ENCODE measurements at regions not wholly inside any gene's neighbourhood (a gene's known extent, or its start where the extent isn't known, plus 50 kb on each side); places are given as distances from the start of the nearest gene placed in this dataset.
A peak's percentile ranks its signal among the peaks of the same experiment; 100 is the strongest.

DNA sequence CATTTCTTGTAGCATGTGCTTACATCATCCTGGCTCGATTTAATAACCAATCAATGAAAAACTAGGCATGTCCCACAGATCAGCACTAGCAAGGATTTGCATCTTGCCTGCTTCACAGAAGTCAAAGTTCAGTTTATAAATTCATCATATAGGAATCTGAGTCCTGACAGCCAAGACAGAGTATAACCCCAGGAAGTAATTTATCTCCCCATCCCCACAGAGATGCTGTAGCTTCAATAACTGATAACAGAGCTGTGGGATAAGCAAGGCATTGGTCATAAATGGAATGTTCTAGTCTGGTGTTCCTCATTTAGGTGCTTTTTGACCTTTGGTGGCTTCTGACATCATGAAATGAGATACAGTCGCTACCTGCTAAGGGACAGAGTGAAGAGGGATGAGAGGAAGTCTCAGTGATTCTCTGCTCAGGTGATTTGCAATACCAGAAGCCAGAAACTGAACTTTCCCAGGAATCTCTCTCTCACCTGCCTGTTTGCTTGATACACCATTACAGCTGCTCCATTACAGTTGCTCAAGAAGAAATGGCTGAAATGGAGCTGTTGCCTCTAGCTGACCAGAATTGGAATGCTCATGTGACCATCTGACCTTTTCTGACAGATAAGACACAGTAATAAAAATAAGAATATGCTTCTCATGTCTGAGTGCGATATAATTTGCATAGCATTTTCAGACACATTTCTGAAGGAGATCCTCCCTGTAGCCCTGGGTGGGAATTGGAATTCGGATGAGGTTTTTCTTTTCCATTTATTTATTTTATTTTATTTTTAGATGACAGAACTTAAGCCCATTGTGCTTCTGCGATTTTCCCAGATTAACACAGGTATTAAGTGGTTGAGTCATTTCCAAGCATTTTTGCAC, 217.1 kb upstream of the KCNMB2 start:
- Histone ChIP-seq H3K4me3 (ENCODE audit: low read length) (no peak overlapping the region), H3K9ac (ENCODE audit: low read depth, low read length) (no peak overlapping the region), H3K4me1 (ENCODE audit: control insufficient read depth, insufficient read depth, low read length) (peaks cover 10% of the 10 kb centered on the region), H3K9me3 (replicated peaks; ENCODE audit: low read length) (peaks cover 3% of the 10 kb centered on the region), H3K36me3 (ENCODE audit: insufficient read depth, low read length) (no peaks in the 10 kb centered on the region), H3K4me2 (ENCODE audit: low read length) (no peak overlapping the region), H3K27me3 (ENCODE audit: control insufficient read depth, insufficient read depth, low read length) (no peaks in the 10 kb centered on the region)

DNA sequence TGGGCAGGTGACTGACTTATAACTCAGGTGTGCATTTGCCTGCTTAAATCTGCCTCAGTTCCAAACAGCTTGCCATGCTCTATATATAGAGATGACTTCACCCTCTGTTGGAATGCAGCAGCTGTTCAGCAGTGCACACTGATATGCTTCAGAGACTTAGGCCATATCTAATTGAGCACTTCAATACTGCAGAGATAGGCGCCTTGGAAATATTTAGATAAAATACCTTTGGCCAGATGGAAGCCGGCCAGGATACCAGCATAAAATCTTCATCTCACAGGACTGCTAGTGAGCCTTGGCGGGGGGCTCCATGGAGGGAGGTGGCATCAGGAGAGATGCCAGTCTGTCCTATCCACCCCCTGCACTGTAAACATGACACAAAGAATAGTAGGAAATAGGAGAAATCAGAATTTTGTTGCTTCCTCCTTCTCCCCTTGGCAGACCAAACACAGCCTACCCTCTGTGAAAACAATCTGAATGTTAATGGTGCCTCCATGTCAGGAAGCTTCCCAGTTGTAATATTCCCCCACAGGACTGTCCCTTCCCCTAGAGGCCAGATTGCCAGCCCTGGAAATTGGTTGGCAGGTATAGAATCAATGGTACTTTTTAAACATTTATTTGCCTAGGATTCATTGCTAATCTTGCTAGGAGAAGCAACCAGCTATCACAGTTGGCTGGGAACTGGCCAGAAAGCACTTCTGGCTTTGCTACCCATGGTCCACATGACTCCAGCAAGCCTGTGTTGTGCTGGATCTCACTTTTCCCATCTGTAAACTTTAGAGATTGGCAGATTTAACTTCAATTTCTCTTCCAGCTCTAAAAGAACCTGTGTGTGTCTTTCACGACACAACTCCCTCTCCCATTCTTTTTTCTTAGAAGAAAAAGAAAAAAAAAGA, 215.5 kb upstream of the KCNMB2 start:
- Histone ChIP-seq H3K36me3 (ENCODE audit: insufficient read depth, low read length) (no peaks in the 10 kb centered on the region), H3K4me2 (ENCODE audit: low read length) (no peak overlapping the region), H3K4me3 (ENCODE audit: low read length) (no peak overlapping the region), H3K27me3 (ENCODE audit: control insufficient read depth, insufficient read depth, low read length) (no peaks in the 10 kb centered on the region), H3K9me3 (replicated peaks; ENCODE audit: low read length) (peaks cover 3% of the 10 kb centered on the region), H3K9ac (ENCODE audit: low read depth, low read length) (no peak overlapping the region), H3K4me1 (ENCODE audit: control insufficient read depth, insufficient read depth, low read length) (peaks cover 16% of the 10 kb centered on the region)

DNA sequence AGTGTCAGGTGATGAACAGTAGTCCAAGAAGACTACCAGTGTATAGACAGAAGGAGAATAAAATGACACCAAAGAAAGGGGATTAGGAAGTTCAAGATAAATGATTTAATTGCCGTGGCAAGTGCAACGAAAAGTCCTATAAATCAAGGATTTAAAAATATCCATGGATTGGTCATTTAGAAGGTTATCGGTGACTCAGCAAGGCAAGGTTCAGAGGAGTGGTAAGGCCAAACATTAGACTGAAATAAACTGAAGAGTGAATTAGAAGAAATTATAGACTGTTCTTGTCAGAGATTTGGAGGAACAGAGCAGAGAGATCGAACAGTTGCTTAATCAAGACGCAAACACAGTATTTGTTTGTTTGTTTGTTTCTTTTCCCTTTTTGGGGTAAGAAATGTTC, 211.9 kb upstream of the KCNMB2 start:
- Histone ChIP-seq H3K4me2 (ENCODE audit: low read length) (no peak overlapping the region), H3K4me3 (ENCODE audit: low read length) (no peak overlapping the region), H3K36me3 (ENCODE audit: insufficient read depth, low read length) (no peaks in the 10 kb centered on the region), H3K27me3 (ENCODE audit: control insufficient read depth, insufficient read depth, low read length) (no peaks in the 10 kb centered on the region), H3K4me1 (ENCODE audit: control insufficient read depth, insufficient read depth, low read length) (peaks cover 16% of the 10 kb centered on the region), H3K9ac (ENCODE audit: low read depth, low read length) (no peak overlapping the region), H3K9me3 (replicated peaks; ENCODE audit: low read length) (no peaks in the 10 kb centered on the region)

DNA sequence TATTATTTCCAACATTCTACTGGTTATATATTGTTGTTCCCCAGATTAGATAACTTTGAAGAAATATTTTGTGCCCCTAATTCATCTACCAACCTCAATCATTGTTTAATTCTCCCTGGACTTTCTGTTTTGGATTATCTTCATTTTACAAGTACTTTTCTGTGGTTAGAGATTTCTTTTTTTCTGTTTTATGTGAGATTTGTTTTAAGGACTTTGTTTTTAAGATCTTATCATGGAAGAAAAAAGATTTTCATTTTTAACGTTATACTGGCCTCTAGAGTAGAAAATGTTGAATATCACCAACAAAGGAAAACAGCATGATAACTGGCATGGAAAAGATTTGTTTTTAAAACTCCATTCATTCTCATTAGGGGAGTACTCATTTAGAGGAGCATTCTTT, 210.9 kb upstream of the KCNMB2 start:
- Histone ChIP-seq H3K4me2 (ENCODE audit: low read length) (no peak overlapping the region), H3K9ac (ENCODE audit: low read depth, low read length) (peak overlapping the region; percentile 49), H3K27me3 (ENCODE audit: control insufficient read depth, insufficient read depth, low read length) (no peaks in the 10 kb centered on the region)

DNA sequence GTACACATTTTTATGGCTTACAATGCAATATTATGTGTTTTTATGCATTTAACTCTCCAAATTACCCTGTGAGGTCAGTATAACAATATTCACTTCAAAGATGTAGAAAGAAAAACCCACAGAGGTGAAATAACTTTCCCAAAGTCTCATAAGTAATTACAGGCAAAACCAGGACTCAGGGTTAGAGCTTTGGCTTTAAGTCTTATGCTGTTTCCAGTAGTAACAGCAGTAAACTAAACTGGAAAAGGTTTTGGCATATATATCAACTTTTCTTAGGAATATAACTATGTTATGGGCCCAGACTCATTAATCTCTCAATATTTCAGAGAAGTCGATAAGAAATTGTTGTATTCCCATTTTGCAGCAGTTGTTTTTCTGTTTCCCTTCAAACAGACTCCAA, 206.3 kb upstream of the KCNMB2 start:
- Histone ChIP-seq H3K4me2 (ENCODE audit: low read length) (no peak overlapping the region), H3K9ac (ENCODE audit: low read depth, low read length) (no peak overlapping the region), H3K9me3 (replicated peaks; ENCODE audit: low read length) (no peaks in the 10 kb centered on the region), H3K27me3 (ENCODE audit: control insufficient read depth, insufficient read depth, low read length) (no peaks in the 10 kb centered on the region), H3K4me1 (ENCODE audit: control insufficient read depth, insufficient read depth, low read length) (peaks cover 4% of the 10 kb centered on the region), H3K36me3 (ENCODE audit: insufficient read depth, low read length) (no peaks in the 10 kb centered on the region), H3K4me3 (ENCODE audit: low read length) (no peak overlapping the region)

More for the DNA sequence above, 210.9 kb upstream of the KCNMB2 start:
- no peaks in the 10 kb centered on the region for H3K36me3 ChIP-seq (ENCODE audit: insufficient read depth, low read length)
- H3K9me3 ChIP-seq (replicated peaks; ENCODE audit: low read length), result no peaks in the 10 kb centered on the region
- H3K4me1 ChIP-seq (ENCODE audit: control insufficient read depth, insufficient read depth, low read length), result peaks cover 13% of the 10 kb centered on the region
- no peak overlapping the region for H3K4me3 ChIP-seq (ENCODE audit: low read length)

DNA sequence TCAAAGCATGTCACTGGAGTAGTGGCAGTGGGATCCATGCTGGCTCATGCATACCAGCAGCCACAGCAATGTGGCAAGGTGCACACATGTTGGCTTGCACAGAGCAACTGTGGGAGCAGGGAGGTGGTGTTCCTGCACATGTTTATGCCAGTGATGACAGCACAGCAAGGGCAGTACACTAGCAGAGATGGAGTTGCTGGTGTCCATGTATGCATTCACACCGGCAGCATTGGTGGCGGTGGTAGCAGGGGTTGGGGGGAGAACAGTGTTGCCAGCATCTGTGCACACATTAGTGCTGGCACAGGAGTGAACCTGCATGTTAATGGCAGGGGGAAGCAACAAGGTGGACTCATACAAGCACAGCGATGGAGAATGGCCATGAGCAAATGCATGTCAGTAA, 202.0 kb upstream of the KCNMB2 start:
- Histone ChIP-seq H3K9ac (ENCODE audit: low read depth, low read length) (no peak overlapping the region), H3K4me1 (ENCODE audit: control insufficient read depth, insufficient read depth, low read length) (no peaks in the 10 kb centered on the region), H3K27me3 (ENCODE audit: control insufficient read depth, insufficient read depth, low read length) (no peaks in the 10 kb centered on the region), H3K4me2 (ENCODE audit: low read length) (no peak overlapping the region), H3K4me3 (ENCODE audit: low read length) (no peak overlapping the region), H3K36me3 (ENCODE audit: insufficient read depth, low read length) (no peaks in the 10 kb centered on the region), H3K9me3 (replicated peaks; ENCODE audit: low read length) (no peaks in the 10 kb centered on the region)

DNA sequence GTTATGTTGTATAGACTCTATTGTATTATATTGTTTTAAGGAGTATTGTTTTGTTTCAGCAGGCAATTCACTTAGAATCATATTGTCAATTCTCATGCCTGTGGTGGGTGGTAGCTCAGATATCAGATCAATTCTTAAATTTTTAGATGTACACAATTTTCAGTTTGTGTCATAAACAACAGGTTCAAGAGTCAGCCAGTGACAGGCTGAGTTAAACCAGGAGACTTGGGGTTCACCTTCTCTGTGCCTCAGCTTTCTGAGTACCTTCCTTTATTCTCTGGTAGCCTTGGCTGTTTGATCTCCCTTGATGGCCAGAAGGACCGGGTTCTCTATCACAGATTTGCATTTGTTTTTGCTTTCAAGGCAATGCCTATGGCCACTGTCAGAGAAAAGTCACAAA, 199.9 kb upstream of the KCNMB2 start:
- H3K36me3 ChIP-seq (ENCODE audit: insufficient read depth, low read length), result no peaks in the 10 kb centered on the region
- H3K4me1 ChIP-seq (ENCODE audit: control insufficient read depth, insufficient read depth, low read length), result peaks cover 3% of the 10 kb centered on the region
- H3K4me2 ChIP-seq (ENCODE audit: low read length), result no peak overlapping the region
- no peak overlapping the region for H3K4me3 ChIP-seq (ENCODE audit: low read length)
- no peaks in the 10 kb centered on the region for H3K27me3 ChIP-seq (ENCODE audit: control insufficient read depth, insufficient read depth, low read length)
- H3K9me3 ChIP-seq (replicated peaks; ENCODE audit: low read length), result no peaks in the 10 kb centered on the region
- H3K9ac ChIP-seq (ENCODE audit: low read depth, low read length), result no peak overlapping the region

DNA sequence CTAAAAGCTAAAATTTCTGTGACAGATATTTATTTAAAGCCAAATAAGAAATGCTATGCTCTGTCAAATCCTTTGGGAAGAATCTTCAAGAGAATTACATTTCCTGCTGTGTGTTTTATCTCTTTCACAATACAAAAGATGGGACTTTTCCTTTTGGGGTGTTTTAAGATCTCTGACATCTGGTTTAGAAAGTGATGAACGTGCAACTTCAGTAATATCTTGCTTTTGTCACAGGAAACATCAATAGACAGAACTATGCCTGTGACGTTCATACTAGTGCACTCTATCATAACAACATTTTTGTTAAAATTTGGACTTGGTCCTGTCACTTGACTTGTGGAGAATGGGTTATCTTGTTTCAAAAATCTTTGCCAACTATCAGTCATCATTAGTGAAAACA, 195.7 kb upstream of the KCNMB2 start:
- H3K4me2 ChIP-seq (ENCODE audit: low read length), result no peak overlapping the region
- no peak overlapping the region for H3K4me3 ChIP-seq (ENCODE audit: low read length)
- H3K36me3 ChIP-seq (ENCODE audit: insufficient read depth, low read length), result no peaks in the 10 kb centered on the region
- H3K9me3 ChIP-seq (replicated peaks; ENCODE audit: low read length), result no peaks in the 10 kb centered on the region
- H3K4me1 ChIP-seq (ENCODE audit: control insufficient read depth, insufficient read depth, low read length), result peaks cover 16% of the 10 kb centered on the region
- H3K27me3 ChIP-seq (ENCODE audit: control insufficient read depth, insufficient read depth, low read length), result no peaks in the 10 kb centered on the region
- no peak overlapping the region for H3K9ac ChIP-seq (ENCODE audit: low read depth, low read length)

DNA sequence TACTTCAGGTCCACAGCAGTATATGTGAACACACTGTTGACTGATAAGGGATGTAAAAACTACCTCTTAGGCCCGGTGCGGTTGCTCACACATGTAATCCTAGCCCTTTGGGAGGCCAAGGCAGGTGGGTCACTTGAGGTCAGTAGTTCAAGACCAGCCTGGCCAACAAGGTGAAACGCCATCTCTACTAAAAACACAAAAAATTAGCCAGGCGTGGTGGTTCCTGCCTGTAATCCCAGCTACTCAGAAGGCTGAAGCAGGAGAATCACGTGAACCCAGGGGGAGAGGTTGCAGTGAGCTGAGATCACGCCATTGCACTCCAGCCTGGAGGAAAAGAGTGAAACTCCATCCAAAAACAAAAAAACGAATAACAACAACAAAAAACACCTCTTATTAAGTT, 194.6 kb upstream of the KCNMB2 start:
- H3K4me3 ChIP-seq (ENCODE audit: low read length), result no peak overlapping the region
- H3K9ac ChIP-seq (ENCODE audit: low read depth, low read length), result no peak overlapping the region
- H3K4me2 ChIP-seq (ENCODE audit: low read length), result no peak overlapping the region
- H3K27me3 ChIP-seq (ENCODE audit: control insufficient read depth, insufficient read depth, low read length), result no peaks in the 10 kb centered on the region
- H3K4me1 ChIP-seq (ENCODE audit: control insufficient read depth, insufficient read depth, low read length), result peaks cover 16% of the 10 kb centered on the region
- no peaks in the 10 kb centered on the region for H3K9me3 ChIP-seq (replicated peaks; ENCODE audit: low read length)
- no peaks in the 10 kb centered on the region for H3K36me3 ChIP-seq (ENCODE audit: insufficient read depth, low read length)

DNA sequence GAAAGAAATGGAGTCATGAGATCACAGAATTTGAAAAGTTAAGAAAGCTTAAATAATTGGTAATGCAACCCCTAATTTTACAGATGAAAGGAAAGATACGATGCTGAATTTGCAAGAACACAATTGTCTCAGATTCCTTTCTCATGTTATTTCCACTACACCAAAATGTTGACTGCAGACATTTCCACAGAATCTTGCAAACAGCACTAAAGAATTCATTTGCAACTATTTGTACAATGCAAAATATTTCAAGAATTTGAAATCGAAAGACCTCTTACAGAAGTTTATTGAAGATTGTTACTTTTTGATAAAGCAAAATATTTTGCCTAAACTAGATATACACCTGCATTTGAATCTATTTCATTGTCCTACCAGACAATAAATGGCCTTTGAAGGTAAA, 194.1 kb upstream of the KCNMB2 start:
- Histone ChIP-seq H3K4me2 (ENCODE audit: low read length) (no peak overlapping the region), H3K36me3 (ENCODE audit: insufficient read depth, low read length) (no peaks in the 10 kb centered on the region), H3K9ac (ENCODE audit: low read depth, low read length) (no peak overlapping the region), H3K27me3 (ENCODE audit: control insufficient read depth, insufficient read depth, low read length) (no peaks in the 10 kb centered on the region), H3K4me3 (ENCODE audit: low read length) (no peak overlapping the region), H3K9me3 (replicated peaks; ENCODE audit: low read length) (no peaks in the 10 kb centered on the region), H3K4me1 (ENCODE audit: control insufficient read depth, insufficient read depth, low read length) (peaks cover 16% of the 10 kb centered on the region)

DNA sequence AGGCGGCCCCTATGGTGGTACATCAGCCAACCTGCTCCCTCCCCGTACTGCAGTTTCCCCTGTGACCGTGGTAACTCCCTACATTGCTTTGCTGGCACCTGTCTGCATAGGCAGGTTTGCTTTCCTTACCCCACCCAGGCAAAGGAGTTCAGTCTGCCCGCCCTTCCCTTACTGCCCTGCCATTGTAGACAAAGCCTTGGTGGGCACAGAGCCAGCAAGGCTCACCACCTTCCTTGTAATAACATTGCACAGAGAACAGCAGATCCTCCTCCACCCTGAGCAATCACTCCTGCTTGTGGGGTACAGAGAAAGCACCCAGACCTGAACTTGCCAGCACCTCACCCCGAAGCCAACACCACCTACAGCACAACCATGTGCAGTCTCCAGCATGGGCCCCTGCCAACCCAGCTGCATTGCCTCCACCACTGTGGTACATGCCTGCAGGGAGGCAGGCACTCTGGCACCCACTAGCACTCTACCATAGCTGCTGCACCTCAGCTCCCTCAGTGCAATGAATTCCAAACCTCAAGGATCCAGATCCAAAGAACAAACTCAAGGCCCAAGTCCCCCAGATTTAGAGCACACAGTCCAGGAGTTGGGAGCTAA, 192.7 kb upstream of the KCNMB2 start:
- Histone ChIP-seq H3K27me3 (ENCODE audit: control insufficient read depth, insufficient read depth, low read length) (no peaks in the 10 kb centered on the region), H3K4me1 (ENCODE audit: control insufficient read depth, insufficient read depth, low read length) (peaks cover 16% of the 10 kb centered on the region), H3K9me3 (replicated peaks; ENCODE audit: low read length) (no peaks in the 10 kb centered on the region), H3K36me3 (ENCODE audit: insufficient read depth, low read length) (no peaks in the 10 kb centered on the region), H3K9ac (ENCODE audit: low read depth, low read length) (no peak overlapping the region), H3K4me2 (ENCODE audit: low read length) (no peak overlapping the region), H3K4me3 (ENCODE audit: low read length) (no peak overlapping the region)
